Chondrocyte (in vitro differentiated cells): ENCODE measurements at regions not wholly inside any gene's neighbourhood (a gene's known extent, or its start where the extent isn't known, plus 50 kb on each side); places are given as distances from the start of the nearest gene placed in this dataset.

Experiments
- DNase-seq: peaks from one replicate; pipeline ENCODE4 v3.0.0; 2021; ENCODE audit warnings: mixed read lengths, low spot score
- H3K27ac Mint-ChIP-seq: one replicate; pipeline ENCODE4 v1.8.0; 2021; ENCODE audit warnings: mild to moderate bottlenecking, moderate library complexity, mixed read lengths; ENCODE audit not compliant: unreplicated experiment
- H3K27me3 Mint-ChIP-seq: 2 replicates; pipeline ENCODE4 v1.8.0; 2021; ENCODE audit warnings: low read depth, mixed read lengths
- H3K36me3 Mint-ChIP-seq: 2 replicates; pipeline ENCODE4 v1.8.0; 2021; ENCODE audit warnings: low read depth, mixed read lengths
- H3K4me1 Mint-ChIP-seq: 2 replicates; pipeline ENCODE4 v1.8.0; 2021; ENCODE audit warnings: low read depth, mild to moderate bottlenecking, mixed read lengths
- H3K4me3 Mint-ChIP-seq: one replicate; pipeline ENCODE4 v1.8.0; 2021; ENCODE audit warnings: mild to moderate bottlenecking, moderate library complexity, mixed read lengths; ENCODE audit not compliant: unreplicated experiment
- H3K9me3 Mint-ChIP-seq: 2 replicates; pipeline ENCODE4 v1.8.0; 2021; ENCODE audit warnings: low read depth, mixed read lengths
- TF ChIP-seq, protein P1 (sequence below): fragments of 200-600 bp; sonication (generic); IDR thresholded peaks from 2 replicates; pipeline ENCODE4 v1.5.0; 2021; ENCODE audit warnings: antibody characterized with exemption, mild to moderate bottlenecking, moderate library complexity

DNA sequence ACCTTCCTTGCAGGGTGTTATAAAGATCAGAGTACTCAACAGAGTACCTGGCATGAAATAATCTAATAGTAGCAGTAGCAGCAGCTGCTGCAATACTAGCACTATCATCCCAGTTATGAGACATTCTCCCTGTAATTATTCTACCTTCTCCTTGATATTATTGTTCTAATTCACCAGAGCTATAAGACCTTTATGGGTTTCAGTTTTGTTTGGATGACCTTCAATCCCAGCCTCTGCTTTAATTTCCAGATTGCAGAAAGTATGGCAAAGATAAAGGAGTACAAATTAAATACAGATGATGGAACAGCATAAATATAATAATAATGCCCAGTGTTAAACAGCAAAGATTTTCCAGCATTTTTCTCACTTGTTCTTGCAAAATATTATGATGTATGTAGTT is 150.5 kb upstream of the MYLIP start:
- TF ChIP-seq, protein P1, sequence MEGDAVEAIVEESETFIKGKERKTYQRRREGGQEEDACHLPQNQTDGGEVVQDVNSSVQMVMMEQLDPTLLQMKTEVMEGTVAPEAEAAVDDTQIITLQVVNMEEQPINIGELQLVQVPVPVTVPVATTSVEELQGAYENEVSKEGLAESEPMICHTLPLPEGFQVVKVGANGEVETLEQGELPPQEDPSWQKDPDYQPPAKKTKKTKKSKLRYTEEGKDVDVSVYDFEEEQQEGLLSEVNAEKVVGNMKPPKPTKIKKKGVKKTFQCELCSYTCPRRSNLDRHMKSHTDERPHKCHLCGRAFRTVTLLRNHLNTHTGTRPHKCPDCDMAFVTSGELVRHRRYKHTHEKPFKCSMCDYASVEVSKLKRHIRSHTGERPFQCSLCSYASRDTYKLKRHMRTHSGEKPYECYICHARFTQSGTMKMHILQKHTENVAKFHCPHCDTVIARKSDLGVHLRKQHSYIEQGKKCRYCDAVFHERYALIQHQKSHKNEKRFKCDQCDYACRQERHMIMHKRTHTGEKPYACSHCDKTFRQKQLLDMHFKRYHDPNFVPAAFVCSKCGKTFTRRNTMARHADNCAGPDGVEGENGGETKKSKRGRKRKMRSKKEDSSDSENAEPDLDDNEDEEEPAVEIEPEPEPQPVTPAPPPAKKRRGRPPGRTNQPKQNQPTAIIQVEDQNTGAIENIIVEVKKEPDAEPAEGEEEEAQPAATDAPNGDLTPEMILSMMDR, result no peak
- DNase-seq, result no peak
- H3K4me3 Mint-ChIP-seq, result no peak overlapping the region

DNA sequence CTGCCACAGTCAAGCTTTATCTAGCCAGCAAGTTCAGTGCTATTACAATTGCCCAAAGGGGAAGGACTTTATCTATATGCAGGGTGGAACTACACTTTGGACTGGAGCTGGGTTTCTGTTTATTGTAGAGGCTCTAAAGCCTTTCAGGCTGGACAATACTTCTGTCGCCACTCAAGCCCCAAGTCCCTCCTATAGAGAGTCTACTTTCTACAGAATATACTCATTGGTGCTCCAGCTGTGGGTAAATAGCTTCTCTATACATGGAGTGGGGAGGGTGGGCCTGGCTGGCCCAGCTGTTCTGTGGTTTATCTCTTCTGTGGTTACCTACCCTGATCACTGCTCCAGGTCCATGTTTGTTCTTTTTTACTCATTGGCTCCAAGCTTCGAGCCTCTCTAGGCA is 151.8 kb upstream of the MYLIP start:
- Mint-ChIP-seq H3K9me3 (peaks cover 7% of the 10 kb centered on the region), H3K27ac (no peak overlapping the region), H3K4me1 (no peaks in the 10 kb centered on the region), H3K36me3 (peaks cover 3% of the 10 kb centered on the region), H3K4me3 (no peak overlapping the region), H3K27me3 (no peaks in the 10 kb centered on the region)
- DNase-seq, result no peak
- TF ChIP-seq, protein P1, result no peak

More for the DNA sequence above, 150.5 kb upstream of the MYLIP start:
- Mint-ChIP-seq H3K27ac (no peak overlapping the region), H3K9me3 (peaks cover 7% of the 10 kb centered on the region), H3K27me3 (no peaks in the 10 kb centered on the region), H3K36me3 (peaks cover 3% of the 10 kb centered on the region), H3K4me1 (no peaks in the 10 kb centered on the region)

DNA sequence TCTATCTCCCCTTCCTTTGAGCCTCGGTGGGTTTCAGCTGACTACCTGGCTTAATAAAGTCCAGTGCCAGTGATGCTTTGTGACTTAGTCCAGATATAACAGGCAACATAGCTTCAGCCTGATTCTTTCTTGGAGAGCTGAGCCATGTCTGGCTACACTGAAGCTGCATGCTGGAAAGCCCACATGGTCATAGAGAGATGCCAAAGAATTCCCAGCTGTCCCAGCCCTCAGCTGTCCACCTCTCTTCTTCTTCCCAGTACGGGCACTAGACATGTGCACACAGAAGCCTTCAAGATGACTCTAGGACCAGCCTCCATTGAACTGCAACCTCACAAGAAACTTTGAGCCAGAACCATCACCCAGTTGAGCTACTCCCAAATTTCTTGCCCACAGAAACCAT is 154.1 kb upstream of the MYLIP start:
- Mint-ChIP-seq H3K9me3 (peaks cover 7% of the 10 kb centered on the region), H3K4me1 (no peaks in the 10 kb centered on the region), H3K27me3 (no peaks in the 10 kb centered on the region), H3K36me3 (peaks cover 3% of the 10 kb centered on the region), H3K4me3 (no peak overlapping the region), H3K27ac (no peak overlapping the region)
- no peak for DNase-seq
- TF ChIP-seq, protein P1, result no peak

DNA sequence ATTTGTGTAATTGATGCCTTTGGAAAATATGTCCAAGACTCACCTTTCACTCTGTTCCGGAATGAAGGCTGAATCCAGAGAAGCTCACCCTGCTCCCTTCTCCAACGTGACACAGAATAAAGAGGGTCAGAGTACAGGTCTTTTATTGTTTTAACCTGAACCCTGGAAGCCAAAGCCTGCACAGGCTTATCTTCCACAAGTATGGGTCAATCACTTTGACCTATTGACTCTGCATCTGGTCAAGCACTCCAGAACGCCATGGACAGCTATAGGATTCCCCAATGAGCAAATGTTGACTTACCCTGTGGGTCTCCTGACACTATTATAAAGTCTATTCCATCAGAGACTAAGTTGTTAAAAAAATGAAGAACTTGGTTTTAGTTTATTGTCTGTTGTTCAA is 158.4 kb upstream of the MYLIP start:
- no peak overlapping the region for H3K27ac Mint-ChIP-seq

DNA sequence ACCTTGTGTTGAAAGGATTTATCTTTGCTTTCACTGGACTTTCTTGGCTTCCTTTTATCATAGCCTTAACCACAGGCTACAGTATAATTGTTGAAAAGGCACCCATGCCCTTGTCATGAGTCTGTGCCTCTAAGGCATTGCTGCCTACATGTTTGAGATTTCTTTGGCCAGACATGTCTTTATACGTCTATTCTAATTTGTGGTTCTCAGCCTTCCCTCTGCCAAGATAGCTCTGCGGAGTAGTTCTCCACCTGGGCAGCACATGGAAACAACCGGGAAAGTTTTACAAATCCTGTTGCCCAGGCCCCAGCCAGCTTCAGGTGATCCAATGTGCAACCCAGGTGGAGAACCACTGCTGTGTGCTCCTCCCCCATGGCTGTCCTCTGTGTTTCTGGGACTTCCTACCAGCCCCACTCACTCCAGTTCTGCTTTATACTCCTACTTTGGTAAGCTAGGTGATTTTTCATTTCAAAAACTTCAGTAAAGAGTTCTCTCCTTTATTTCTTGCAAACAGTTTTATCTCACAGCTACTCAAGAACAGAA is 159.6 kb upstream of the MYLIP start:
- DNase-seq, result no peak
- peaks cover 3% of the 10 kb centered on the region for H3K36me3 Mint-ChIP-seq
- H3K9me3 Mint-ChIP-seq, result peaks cover 7% of the 10 kb centered on the region

More for the DNA sequence above, 158.4 kb upstream of the MYLIP start:
- Mint-ChIP-seq H3K4me1 (peaks cover 7% of the 10 kb centered on the region), H3K9me3 (peaks cover 7% of the 10 kb centered on the region), H3K36me3 (peaks cover 3% of the 10 kb centered on the region), H3K4me3 (no peak overlapping the region), H3K27me3 (no peaks in the 10 kb centered on the region)
- no peak for DNase-seq
- TF ChIP-seq, protein P1, result no peak

More for the DNA sequence above, 159.6 kb upstream of the MYLIP start:
- Mint-ChIP-seq H3K27ac (no peak overlapping the region), H3K27me3 (no peaks in the 10 kb centered on the region), H3K4me3 (no peak overlapping the region), H3K4me1 (peaks cover 7% of the 10 kb centered on the region)
- TF ChIP-seq, protein P1, result no peak
